NCI-H1694 (cell line): ENCODE measurements at regions not wholly inside any gene's neighbourhood (a gene's known extent, or its start where the extent isn't known, plus 50 kb on each side); places are given as distances from the start of the nearest gene placed in this dataset.

Experiments used
- DNase-seq: peaks from one replicate; lab custom pipeline; 2025; lab: John Stamatoyannopoulos, UW

DNA sequence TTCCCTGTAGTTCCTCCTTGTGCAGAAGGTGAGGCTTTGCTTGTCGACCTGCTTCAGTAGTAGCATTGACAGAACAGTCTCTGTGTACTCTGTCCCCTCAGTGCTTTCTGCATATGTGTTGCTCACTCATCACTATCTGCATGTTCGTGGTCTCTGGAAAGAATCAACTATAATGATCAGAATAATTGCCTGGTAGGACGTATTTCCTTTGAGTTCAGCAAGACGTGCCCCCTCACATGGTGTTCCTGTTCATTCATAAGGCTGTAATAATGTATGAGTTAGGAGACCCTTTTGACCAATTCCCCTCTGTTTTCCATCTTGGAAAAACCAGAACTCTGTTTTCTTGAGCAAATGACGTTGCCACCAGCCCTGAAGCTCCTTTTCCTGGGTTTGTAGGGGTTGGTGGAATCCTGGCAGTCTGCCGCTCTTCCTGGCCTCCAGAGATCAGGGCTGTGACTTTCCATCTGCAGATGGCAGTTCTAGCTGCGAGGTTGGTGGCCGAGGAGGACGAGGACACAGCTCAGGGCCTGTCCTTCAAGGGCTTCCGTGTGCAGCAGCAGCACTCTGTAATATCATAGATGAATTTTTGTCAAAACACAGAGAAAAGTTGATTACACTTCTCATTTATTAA lies 61.9 kb downstream of the EXOSC2 start:
- no peak for DNase-seq

GRCh38 chr9:130756037-130756436 lies 62.5 kb downstream of the EXOSC2 start:
- no peak for DNase-seq

- no peak for DNase-seq
Measured at GRCh38 chr9:130756455-130757152, 63.0 kb downstream of the EXOSC2 start.

DNA sequence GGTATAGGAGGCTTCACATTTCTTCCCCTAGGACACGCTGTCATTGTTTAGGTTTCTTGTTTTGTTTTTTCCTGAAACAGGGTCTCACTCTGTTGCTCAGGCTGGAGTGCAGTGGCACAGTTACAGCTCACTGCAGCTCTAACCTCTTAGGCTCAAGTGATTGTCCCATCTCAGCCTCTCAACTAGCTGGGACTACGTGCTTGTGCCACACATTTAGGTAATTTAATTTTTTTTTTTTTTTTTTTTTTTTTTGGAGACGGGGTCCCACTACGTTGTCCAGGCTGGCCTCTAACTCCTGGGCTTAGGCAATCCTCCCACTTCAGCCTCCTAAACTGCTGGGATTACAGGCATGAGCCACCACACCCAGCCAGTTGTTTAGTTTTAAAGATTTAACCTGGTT lies 66.2 kb downstream of the EXOSC2 start:
- no peak for DNase-seq

DNA sequence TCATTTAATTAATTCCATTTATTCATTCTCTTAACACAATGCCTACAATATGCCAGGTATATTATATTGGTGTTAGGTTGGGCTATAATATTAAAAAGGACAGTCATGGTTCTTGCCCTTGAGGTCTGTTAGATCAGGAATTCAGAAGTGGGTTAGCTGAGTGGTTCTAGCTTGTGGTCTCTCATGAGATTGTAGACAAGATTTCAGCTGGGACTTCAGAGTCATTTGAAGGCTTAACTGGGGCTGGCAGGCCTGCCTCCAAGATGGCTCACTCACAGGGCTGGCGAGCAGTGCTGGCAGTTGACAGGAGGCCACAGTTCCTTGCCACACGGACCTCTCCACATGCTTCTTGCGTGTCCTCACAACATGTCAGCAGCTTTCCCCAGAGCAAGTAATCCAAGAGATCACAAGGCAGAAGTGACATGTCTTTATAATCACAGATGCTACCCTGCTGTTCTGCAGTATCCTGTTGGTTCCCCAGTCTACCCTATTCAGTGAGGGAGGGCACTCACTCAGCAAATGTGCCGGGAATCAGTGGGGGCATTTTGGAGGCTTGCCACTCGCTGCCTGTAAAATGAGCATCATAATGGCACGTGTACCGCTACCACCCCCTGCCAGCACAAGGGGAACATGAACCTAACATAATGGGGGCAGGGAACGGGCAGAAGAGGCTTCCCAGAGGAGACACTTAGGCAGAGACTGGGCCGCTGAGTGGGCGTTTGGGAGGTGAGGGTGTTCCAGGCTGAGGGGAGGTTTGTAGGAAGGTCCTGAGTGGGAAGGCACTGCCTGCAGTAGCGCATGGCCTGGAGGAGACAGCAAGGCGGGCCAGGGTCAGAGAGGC lies 70.0 kb downstream of the EXOSC2 start:
- no peak for DNase-seq

DNA sequence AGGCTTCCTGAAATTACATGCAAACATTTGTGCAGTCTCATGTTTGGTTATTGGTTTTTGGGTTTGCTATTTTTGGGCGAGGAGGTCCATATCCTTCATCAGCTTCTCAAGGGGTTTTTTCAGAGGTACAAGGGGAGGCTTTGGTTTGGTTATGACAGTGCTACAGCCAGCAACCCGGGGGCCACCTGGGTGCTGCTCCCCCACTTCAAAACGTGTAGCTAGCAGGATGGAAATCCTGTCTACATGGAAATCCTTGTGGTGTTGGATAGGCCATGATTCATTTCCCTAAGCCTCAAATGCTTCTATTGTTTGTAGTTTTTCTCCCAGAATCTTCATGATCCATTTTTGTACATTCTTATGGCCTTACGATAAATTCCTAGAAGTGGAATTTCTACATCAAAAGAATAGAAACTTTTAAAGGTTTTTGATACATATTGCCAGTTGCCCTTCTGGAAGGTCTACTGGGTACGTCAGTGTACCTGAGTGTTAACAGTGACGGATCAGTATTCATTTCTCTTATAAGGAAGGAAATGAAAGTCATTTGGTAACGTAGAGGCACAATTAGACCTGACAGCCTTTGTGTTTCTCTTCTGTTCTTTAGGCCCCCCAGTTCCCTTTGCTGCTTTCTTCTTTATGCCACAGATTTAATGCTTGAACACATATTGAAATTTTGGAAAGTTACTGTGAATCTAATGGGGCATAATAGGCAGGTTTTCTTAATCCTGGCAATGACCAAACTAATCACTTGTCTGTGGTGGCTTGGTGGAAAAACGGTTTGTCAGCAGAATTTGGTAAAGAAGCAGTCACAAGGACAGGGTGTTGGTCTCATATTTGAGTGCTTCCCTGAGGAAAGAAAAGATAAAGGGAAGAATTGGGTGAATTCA lies 69.7 kb upstream of the ABL1 start:
- no peak for DNase-seq

- no peak for DNase-seq
Measured at GRCh38 chr9:130766021-130766926, 68.8 kb upstream of the ABL1 start.

- no peak for DNase-seq
Measured at GRCh38 chr9:130766927-130767307, 68.1 kb upstream of the ABL1 start.

DNA sequence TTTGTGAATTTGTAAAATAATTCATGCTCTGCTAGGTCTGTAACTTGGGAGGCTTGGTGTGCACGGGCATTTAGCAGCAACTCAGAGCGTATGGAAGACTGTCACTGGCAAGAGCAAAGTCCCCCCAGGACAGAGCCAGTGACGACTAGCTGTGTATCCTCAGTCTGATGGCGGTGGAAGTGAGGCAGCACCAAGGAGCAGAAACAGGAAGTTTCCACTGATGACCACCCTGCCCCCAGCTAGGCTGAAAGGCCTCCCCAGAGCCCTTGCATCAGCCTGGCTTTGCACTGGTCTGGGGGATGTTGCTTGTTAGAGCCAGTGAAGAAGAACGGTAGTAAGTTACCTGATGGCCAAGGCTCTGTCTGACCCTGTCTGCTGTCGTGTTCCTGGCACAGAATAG lies 66.8 kb upstream of the ABL1 start:
- no peak for DNase-seq

DNA sequence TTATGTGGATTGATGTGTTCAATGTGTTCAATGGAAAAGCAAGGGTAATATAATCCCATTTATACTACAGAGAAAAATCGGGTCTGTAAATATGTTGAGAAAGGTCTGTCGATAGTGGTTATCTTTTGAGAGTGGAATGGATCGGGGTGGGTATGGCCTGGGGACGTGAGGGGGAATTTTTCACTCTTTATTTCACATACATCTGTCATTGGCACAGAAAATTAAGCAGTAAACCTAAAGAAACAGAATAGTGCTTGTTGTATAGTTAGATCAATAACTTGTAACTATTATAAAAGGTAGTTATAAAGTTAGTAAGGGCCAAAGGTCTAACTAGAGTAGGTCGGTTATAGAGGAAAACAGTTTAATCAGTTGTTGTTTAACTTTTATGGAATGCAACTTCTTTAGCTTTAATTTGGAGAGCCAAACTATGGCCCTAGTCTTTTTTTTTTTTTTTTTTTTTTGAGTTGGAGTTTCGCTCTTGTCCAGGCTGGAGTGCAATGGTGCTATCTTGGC lies 66.1 kb upstream of the ABL1 start:
- no peak for DNase-seq

DNA sequence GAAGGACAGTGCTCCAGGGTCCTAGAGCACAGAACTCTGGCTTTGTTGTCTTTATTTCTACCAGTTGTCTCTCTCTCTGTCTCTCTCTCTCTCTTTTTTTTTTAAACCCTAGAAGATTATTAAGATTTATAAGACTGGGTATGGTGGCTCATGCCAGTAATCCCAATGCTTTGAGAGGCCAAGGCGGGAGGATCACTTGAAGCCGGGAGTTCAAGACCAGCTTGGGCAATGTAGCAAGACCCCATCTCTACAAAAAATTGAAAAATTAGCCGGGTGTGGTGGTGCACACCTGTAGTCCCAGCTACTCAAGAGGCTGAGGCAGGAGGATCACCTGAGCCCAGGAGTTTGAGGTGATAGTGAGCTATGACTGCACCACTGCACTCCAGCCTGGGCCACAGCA lies 65.0 kb upstream of the ABL1 start:
- DNase-seq, result no peak

DNA sequence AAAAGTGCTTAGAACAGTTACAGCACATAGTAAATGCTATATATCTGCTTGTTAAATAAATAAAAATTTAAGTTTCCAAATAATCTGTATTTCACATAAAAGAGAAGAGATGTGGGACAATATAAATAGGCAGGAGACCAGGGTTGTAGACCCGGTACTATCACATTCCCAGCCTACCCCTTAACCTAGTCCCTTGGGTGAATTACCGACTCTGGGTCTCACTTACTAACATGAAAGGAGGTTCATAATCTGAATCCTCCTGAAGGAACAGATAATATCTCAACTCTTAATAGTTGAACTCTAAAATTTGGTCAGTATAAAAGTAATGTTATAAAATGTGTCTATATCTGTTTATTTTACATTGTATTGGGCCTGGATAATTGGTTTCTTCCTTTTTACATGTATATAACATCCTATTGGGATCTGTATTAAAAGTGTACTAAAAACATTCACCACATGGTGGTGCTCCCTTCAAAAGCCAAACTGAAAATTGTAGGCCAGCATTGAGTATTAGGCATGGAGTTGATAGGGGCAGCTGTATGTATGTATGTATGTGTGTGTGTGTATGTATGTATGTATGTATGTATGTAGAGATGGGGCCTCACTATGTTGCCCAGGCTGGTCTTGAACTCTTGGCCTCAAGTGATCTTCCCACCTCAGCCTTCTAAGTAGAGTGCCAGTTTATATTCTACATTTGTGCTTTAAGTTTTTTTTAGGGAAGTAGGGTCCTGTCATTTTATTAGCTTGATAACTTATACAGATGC lies 64.2 kb upstream of the ABL1 start:
- peak; percentile 49 for DNase-seq

DNA sequence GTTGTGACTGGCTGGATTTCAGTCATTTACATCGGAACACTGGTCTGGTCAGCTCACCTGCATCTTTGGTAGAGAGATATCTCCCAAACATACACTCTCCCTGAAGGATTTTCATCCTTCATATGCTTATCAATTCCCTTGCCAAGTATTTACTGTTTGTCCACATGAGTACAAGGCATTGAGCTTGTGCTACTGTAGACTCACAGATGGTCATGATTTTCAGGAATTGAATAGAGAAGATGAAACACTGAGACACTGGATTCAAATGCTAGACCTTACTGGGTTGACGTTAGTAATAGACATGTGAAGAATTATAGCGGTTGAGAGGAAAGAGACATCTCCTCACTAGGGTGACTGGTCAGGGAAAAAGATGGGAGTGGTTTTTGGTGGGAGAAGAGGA lies 62.9 kb upstream of the ABL1 start:
- no peak for DNase-seq

GRCh38 chr9:130774183-130774582 lies 60.9 kb upstream of the ABL1 start:
- DNase-seq, result no peak

DNA sequence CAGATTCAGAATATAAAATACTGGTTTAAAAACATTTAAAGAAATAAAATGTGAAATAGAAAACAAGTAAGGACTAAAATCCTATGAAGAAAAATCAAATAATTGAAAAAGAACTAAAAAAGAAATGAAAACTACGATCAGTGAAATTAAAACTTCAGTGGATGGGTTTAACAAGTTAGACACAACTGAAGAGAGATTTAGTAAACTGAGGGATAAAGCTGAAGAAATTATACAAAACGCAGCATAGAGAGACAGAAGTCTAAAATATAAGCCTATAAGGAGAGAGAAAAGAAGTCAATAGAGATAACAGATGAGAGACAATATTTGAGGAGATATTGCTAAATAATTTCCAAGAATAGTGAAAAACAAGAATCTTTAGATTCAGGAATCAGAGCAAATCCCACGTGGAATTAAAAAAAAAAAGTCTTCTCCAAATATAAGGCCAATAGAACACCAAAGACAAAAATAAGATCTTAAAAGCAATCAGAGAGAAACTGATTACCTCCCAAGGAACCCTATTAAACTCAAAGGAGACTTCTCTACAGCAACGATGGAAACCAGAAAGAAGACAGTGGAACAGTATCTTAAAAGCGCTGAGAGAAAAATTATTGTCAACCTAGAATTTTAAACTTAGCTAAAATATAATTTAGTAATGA lies 59.6 kb upstream of the ABL1 start:
- no peak for DNase-seq

DNA sequence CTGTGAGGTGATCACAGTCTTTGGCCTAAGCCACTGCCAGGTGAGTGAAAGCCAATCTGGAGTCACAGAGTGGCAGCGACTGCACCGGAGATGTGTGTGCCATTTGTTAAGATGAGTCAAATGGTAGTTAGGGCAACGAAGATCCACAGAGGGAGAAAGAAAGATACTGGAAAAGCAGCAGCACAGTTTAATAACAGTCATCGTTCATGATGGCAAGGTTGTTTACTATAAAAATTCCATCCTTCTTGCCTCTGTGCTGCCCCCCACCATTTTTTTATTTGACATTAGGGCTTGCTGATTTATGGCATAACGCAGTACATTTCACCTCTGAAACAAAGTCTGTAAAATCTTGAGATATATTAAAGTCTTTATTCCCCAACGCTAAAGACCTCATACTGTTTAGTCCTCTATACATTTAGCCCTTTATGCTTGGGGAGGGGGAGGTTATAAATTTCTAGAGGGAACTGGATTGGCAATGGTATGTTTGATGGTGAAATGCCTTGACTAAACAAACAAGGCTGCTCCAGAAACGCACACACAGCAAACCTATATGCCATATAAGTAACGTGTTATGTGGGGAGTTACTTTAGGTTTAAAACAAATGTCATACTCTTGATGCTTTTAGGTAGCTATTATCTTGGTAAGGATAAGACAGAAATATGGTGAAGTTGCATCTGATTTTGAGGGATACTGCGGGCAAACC lies 55.8 kb upstream of the ABL1 start:
- no peak for DNase-seq

DNA sequence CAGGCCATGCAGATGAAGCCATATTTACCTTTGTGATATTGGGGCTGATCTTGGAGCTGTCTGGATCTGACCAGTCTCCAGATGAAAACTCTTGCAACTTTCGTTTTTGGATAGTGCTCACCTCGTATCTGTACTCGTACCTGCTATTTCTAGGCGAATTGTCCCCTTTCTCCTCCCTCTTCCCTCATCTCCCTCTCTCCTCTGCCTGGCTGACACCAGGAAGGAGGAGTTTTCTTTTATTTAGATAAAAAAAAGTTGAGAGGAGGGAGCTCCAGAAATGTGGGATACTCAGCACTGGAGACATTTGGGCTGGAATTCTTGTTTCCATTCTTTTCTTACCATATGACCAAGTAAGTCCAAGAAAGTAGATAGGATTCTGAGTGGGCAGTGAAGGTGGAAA lies 54.6 kb upstream of the ABL1 start:
- no peak for DNase-seq

GRCh38 chr9:130780865-130781504 lies 54.1 kb upstream of the ABL1 start:
- DNase-seq, result no peak
